Spleen (tissue), 11 donors: ENCODE measurements at regions not wholly inside any gene's neighbourhood (a gene's known extent, or its start where the extent isn't known, plus 50 kb on each side); places are given as distances from the start of the nearest gene placed in this dataset.

Source experiments
- DNase-seq: peaks from one replicate; pipeline ENCODE4 v3.0.0-alpha.2; 2020
- H3K27ac ChIP-seq, 8 donors: fragments of 200-600 bp; sonication (generic) in 7 of 8; 1 replicate in 4 of 8; 2 replicates in 4 of 8; pipeline versions ENCODE4 v1.5.0 to v1.8.0; 2016 to 2021; ENCODE audit warnings: inconsistent platforms in 4 of 8, mild to moderate bottlenecking in 4 of 8, moderate library complexity in 1 of 8
- H3K27me3 ChIP-seq, 7 donors: fragments of 200-600 bp; sonication (generic) in 6 of 7; replicated peaks in 1 of 7; 1 replicate in 4 of 7; 2 replicates in 3 of 7; pipeline versions ENCODE4 v1.5.0 to v1.8.0; 2016 to 2021; ENCODE audit warnings: inconsistent platforms in 3 of 7, mild to moderate bottlenecking in 1 of 7
- H3K36me3 ChIP-seq, 6 donors: fragments of 200-600 bp; sonication (generic) in 5 of 6; 1 replicate in 4 of 6; 2 replicates in 2 of 6; pipeline versions ENCODE4 v1.5.0 to v1.8.0; 2016 to 2021; ENCODE audit warnings: inconsistent platforms in 2 of 6
- H3K4me1 ChIP-seq, 6 donors: fragments of 200-600 bp; sonication (generic) in 5 of 6; 1 replicate in 3 of 6; 2 replicates in 3 of 6; pipeline versions ENCODE4 v1.5.0 to v1.8.0; 2016 to 2021; ENCODE audit warnings: inconsistent platforms in 3 of 6
- H3K4me3 ChIP-seq, 8 donors: fragments of 200-600 bp; sonication (generic) in 7 of 8; 1 replicate in 4 of 8; 2 replicates in 4 of 8; pipeline versions ENCODE4 v1.5.0 to v1.8.0; 2016 to 2021; ENCODE audit warnings: inconsistent platforms in 4 of 8, mild to moderate bottlenecking in 4 of 8, moderate library complexity in 2 of 8
- H3K9me3 ChIP-seq, 8 donors: fragments of 200-600 bp; sonication (generic) in 7 of 8; 1 replicate in 4 of 8; 2 replicates in 4 of 8; pipeline versions ENCODE4 v1.5.0 to v1.8.0; 2016 to 2021; ENCODE audit warnings: inconsistent platforms in 4 of 8
- CTCF ChIP-seq, 11 experiments: fragments of 200-600 bp in 7 of 11; fragments of 450-650 bp in 4 of 11; sonication (generic) in 4 of 11; IDR thresholded peaks in 8 of 11; conservative IDR thresholded peaks in 3 of 11; 1 replicate in 7 of 11; 2 replicates in 4 of 11; pipeline versions ENCODE4 v1.4.0 to v1.8.0; 2016 to 2021; ENCODE audit warnings: antibody characterized with exemption in 11 of 11, inconsistent platforms in 4 of 11, mild to moderate bottlenecking in 1 of 11
- POLR2A ChIP-seq, 3 donors: fragments of 450-650 bp; IDR thresholded peaks; one replicate each; pipeline ENCODE4 v1.5.1; 2017; ENCODE audit warnings: antibody characterized with exemption in 3 of 3, mild to moderate bottlenecking in 1 of 3
- POLR2AphosphoS5 ChIP-seq, 3 donors: sonication (generic); formaldehyde crosslinking; IDR thresholded peaks; one replicate each; pipeline ENCODE4 v1.5.1; 2017; ENCODE audit warnings: antibody characterized with exemption in 3 of 3
- WGBS, 5 donors: extraction: QIAGEN DNeasy Blood & Tissue Kit in 3 of 5; methylation state at CpG; one replicate each; pipeline versions ENCODE4 v1.1.5 to v1.1.7; 2013 to 2018; 5-methylcytosine and 5-hydroxymethylcytosine counted together
- intact Hi-C: fragments of 100-400 bp; cut with DNase I; formaldehyde crosslinking; loops from one replicate; pipeline ENCODE4 v1.15.0; 2023; ENCODE audit warnings: low total_unique reads
- donor health status: healthy with polysubstance abuse.
- donor health status: DM: no; HTN: no; CAD: no; lungs with moderate emphysema.
- donor health status: DM: no; HTN: no; CAD: no.
- donor health status: Bipolar disorder and iron deficiency.
- donor health status: healthy.
- donor health status: DM: no; HTN: no; CAD: no.
- donor health status: DM: yes; HTN: yes; CAD: no.

DNA sequence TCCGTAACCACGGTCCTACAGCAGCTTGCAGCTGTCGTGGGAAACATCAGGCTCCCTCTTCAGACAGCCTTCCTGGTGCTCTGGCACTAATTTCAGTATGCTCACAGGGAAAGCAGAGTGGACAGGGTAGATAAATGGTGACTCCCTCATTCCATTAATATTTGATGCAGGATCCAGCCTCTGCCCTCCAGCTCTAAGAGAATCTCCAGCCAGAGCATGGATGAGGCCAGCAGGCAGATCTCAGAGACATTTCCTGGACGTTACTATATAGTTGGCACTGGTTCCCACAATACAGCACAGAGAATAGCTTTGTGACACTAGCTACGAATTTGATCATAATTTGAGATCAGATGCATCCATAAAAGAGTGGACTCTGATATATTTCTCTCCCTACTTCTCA lies 341.4 kb downstream of the LIG4 start:
- no peaks in the 10 kb centered on the region for H3K4me1 ChIP-seq
- 61 to 80% (median 68%) methylated on average over 5 of the region's 5 CpGs for WGBS, 5 donors

GRCh38 chr13:107870400-107870799 lies 344.9 kb downstream of the LIG4 start:
- no peak for TF ChIP-seq POLR2AphosphoS5 (IDR thresholded peaks at IDR 0.05)
- no peak for TF ChIP-seq CTCF (IDR thresholded peaks at IDR 0.05 in 8 of 11, conservative IDR thresholded peaks at IDR 0.05 in 3 of 11)
- TF ChIP-seq POLR2A (IDR thresholded peaks at IDR 0.05): no peak
- no peaks in the 10 kb centered on the region for H3K9me3 ChIP-seq
- H3K27ac ChIP-seq: no peak overlapping the region
- 75 to 84% (median 81%) methylated on average over 4 of the region's 4 CpGs for WGBS, 5 donors
- no peaks in the 10 kb centered on the region for H3K36me3 ChIP-seq
- peaks cover 0 to 28% (median 14%) of the 10 kb centered on the region in 6 donors for H3K4me1 ChIP-seq
- no peak overlapping the region for H3K4me3 ChIP-seq
- peaks cover 4 to 52% (median 28%) of the 10 kb centered on the region in 7 donors for H3K27me3 ChIP-seq
- intact Hi-C loops: no loop called here
- no peak for DNase-seq

More for the DNA sequence above, 341.4 kb downstream of the LIG4 start:
- no peak for DNase-seq
- no peak overlapping the region for H3K4me3 ChIP-seq
- H3K27me3 ChIP-seq: peaks cover 0 to 17% (median 2%) of the 10 kb centered on the region in 7 donors
- peaks cover 0 to 4% (median 0%) of the 10 kb centered on the region in 8 donors for H3K9me3 ChIP-seq
- TF ChIP-seq POLR2AphosphoS5 (IDR thresholded peaks at IDR 0.05): no peak
- TF ChIP-seq POLR2A (IDR thresholded peaks at IDR 0.05): no peak
- no peak for TF ChIP-seq CTCF (IDR thresholded peaks at IDR 0.05 in 8 of 11, conservative IDR thresholded peaks at IDR 0.05 in 3 of 11)
- intact Hi-C loops: no loop called here
- no peak overlapping the region for H3K27ac ChIP-seq
- no peaks in the 10 kb centered on the region for H3K36me3 ChIP-seq

GRCh38 chr13:107867701-107868661 lies 347.4 kb downstream of the LIG4 start:
- no peaks in the 10 kb centered on the region for H3K36me3 ChIP-seq
- intact Hi-C loops: no loop called here
- H3K4me3 ChIP-seq: peak overlapping the region in 6 of 8 donors; percentile 22 to 56 (median 26)

More at GRCh38 chr13:107867701-107868661, 347.4 kb downstream of the LIG4 start:
- no peak for TF ChIP-seq POLR2AphosphoS5 (IDR thresholded peaks at IDR 0.05)
- no peak for TF ChIP-seq CTCF (IDR thresholded peaks at IDR 0.05 in 8 of 11, conservative IDR thresholded peaks at IDR 0.05 in 3 of 11)
- TF ChIP-seq POLR2A (IDR thresholded peaks at IDR 0.05): no peak
- Histone ChIP-seq H3K27ac (no peak overlapping the region), H3K27me3 (peaks cover 4 to 71% (median 36%) of the 10 kb centered on the region in 7 donors), H3K9me3 (no peaks in the 10 kb centered on the region), H3K4me1 (peaks cover 0 to 29% (median 14%) of the 10 kb centered on the region in 6 donors)
- no peak for DNase-seq
- WGBS, 5 donors: 2 to 11% (median 4%) methylated on average over 54 to 81 of the region's 81 CpGs
